ENCODE measurements at regions not wholly inside any gene's neighbourhood (a gene's known extent, or its start where the extent isn't known, plus 50 kb on each side); places are given as distances from the start of the nearest gene placed in this dataset.

- no peaks in the 10 kb centered on the region for H3K36me3 Mint-ChIP-seq (ENCODE audit: unreplicated experiment)
- DNase-seq (ENCODE audit: extremely low spot score, unreplicated experiment): no peak
- H3K4me3 Mint-ChIP-seq (ENCODE audit: unreplicated experiment): no peak overlapping the region
- no peaks in the 10 kb centered on the region for H3K27me3 Mint-ChIP-seq (ENCODE audit: unreplicated experiment)
- no peak overlapping the region for H3K27ac Mint-ChIP-seq (ENCODE audit: unreplicated experiment)
- no peak for TF ChIP-seq CTCF (IDR thresholded peaks at IDR 0.05)
- H3K9me3 Mint-ChIP-seq (ENCODE audit: unreplicated experiment): no peaks in the 10 kb centered on the region
- H3K4me1 Mint-ChIP-seq (ENCODE audit: unreplicated experiment): no peaks in the 10 kb centered on the region
Observed at GRCh38 chr7:33790746-33791145, 114.6 kb upstream of the BMPER start.

- Mint-ChIP-seq H3K27ac (ENCODE audit: unreplicated experiment) (no peak overlapping the region), H3K27me3 (ENCODE audit: unreplicated experiment) (no peaks in the 10 kb centered on the region), H3K4me3 (ENCODE audit: unreplicated experiment) (no peak overlapping the region), H3K4me1 (ENCODE audit: unreplicated experiment) (no peaks in the 10 kb centered on the region), H3K9me3 (ENCODE audit: unreplicated experiment) (no peaks in the 10 kb centered on the region), H3K36me3 (ENCODE audit: unreplicated experiment) (no peaks in the 10 kb centered on the region)
- DNase-seq (ENCODE audit: extremely low spot score, unreplicated experiment): no peak
- no peak for TF ChIP-seq CTCF (IDR thresholded peaks at IDR 0.05)
Observed at GRCh38 chr7:33792041-33792440, 113.3 kb upstream of the BMPER start.

GRCh38 chr7:33792547-33793105 is 112.7 kb upstream of the BMPER start:
- no peak overlapping the region for H3K4me3 Mint-ChIP-seq (ENCODE audit: unreplicated experiment)
- no peaks in the 10 kb centered on the region for H3K27me3 Mint-ChIP-seq (ENCODE audit: unreplicated experiment)
- H3K27ac Mint-ChIP-seq (ENCODE audit: unreplicated experiment): no peak overlapping the region
- no peaks in the 10 kb centered on the region for H3K36me3 Mint-ChIP-seq (ENCODE audit: unreplicated experiment)
- no peak for DNase-seq (ENCODE audit: extremely low spot score, unreplicated experiment)
- H3K4me1 Mint-ChIP-seq (ENCODE audit: unreplicated experiment): no peaks in the 10 kb centered on the region
- no peak for TF ChIP-seq CTCF (IDR thresholded peaks at IDR 0.05)
- H3K9me3 Mint-ChIP-seq (ENCODE audit: unreplicated experiment): no peaks in the 10 kb centered on the region

GRCh38 chr7:33793616-33794015 is 111.7 kb upstream of the BMPER start:
- DNase-seq (ENCODE audit: extremely low spot score, unreplicated experiment): no peak
- H3K27ac Mint-ChIP-seq (ENCODE audit: unreplicated experiment): no peak overlapping the region
- no peak for TF ChIP-seq CTCF (IDR thresholded peaks at IDR 0.05)
- H3K4me3 Mint-ChIP-seq (ENCODE audit: unreplicated experiment): no peak overlapping the region
- no peaks in the 10 kb centered on the region for H3K9me3 Mint-ChIP-seq (ENCODE audit: unreplicated experiment)
- no peaks in the 10 kb centered on the region for H3K4me1 Mint-ChIP-seq (ENCODE audit: unreplicated experiment)
- H3K36me3 Mint-ChIP-seq (ENCODE audit: unreplicated experiment): no peaks in the 10 kb centered on the region
- no peaks in the 10 kb centered on the region for H3K27me3 Mint-ChIP-seq (ENCODE audit: unreplicated experiment)

- H3K27me3 Mint-ChIP-seq (ENCODE audit: unreplicated experiment): no peaks in the 10 kb centered on the region
- H3K9me3 Mint-ChIP-seq (ENCODE audit: unreplicated experiment): peaks cover 4% of the 10 kb centered on the region
- no peak for TF ChIP-seq CTCF (IDR thresholded peaks at IDR 0.05)
- no peak overlapping the region for H3K27ac Mint-ChIP-seq (ENCODE audit: unreplicated experiment)
- DNase-seq (ENCODE audit: extremely low spot score, unreplicated experiment): no peak
- no peaks in the 10 kb centered on the region for H3K4me1 Mint-ChIP-seq (ENCODE audit: unreplicated experiment)
- H3K36me3 Mint-ChIP-seq (ENCODE audit: unreplicated experiment): no peaks in the 10 kb centered on the region
- no peak overlapping the region for H3K4me3 Mint-ChIP-seq (ENCODE audit: unreplicated experiment)
Observed at GRCh38 chr7:33794419-33794818, 110.9 kb upstream of the BMPER start.
